ENCODE measurements at regions not wholly inside any gene's neighbourhood (a gene's known extent, or its start where the extent isn't known, plus 50 kb on each side); places are given as distances from the start of the nearest gene placed in this dataset.

DNA sequence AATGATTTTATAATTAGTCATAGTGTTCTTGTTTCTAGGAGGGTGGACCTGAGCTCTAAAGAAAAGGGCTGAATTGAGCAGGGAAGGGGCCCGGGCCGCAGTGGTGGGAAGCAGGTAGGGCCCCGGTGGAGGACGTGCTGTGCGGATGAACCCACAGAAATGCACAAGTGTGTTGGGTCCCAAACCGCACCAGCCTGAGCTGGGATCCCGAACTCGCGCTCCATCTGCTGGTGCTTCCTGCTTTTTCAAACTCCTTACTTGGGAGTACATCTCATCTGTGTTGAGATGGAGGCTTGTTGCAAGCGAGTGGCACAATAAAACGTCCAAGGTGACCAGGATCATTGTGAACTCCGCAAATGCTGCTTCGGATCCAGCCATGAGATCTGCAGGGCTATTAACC, 244.8 kb upstream of the IGF1R start:
- TF ChIP-seq FOXP2 (optimal IDR thresholded peaks at IDR 0.05; ENCODE audit: borderline replicate concordance, extremely low read depth, extremely low read length, insufficient read depth) (no peak), SIN3A (IDR thresholded peaks at IDR 0.05; ENCODE audit: borderline replicate concordance, insufficient read depth, low read length) (no peak), POLR2AphosphoS5 (IDR thresholded peaks at IDR 0.05; ENCODE audit: low read depth, low read length) (no peak), TAF1 (IDR thresholded peaks at IDR 0.05; ENCODE audit: borderline replicate concordance, insufficient read depth, low read length) (no peak)
- TF ChIP-seq, protein P1, sequence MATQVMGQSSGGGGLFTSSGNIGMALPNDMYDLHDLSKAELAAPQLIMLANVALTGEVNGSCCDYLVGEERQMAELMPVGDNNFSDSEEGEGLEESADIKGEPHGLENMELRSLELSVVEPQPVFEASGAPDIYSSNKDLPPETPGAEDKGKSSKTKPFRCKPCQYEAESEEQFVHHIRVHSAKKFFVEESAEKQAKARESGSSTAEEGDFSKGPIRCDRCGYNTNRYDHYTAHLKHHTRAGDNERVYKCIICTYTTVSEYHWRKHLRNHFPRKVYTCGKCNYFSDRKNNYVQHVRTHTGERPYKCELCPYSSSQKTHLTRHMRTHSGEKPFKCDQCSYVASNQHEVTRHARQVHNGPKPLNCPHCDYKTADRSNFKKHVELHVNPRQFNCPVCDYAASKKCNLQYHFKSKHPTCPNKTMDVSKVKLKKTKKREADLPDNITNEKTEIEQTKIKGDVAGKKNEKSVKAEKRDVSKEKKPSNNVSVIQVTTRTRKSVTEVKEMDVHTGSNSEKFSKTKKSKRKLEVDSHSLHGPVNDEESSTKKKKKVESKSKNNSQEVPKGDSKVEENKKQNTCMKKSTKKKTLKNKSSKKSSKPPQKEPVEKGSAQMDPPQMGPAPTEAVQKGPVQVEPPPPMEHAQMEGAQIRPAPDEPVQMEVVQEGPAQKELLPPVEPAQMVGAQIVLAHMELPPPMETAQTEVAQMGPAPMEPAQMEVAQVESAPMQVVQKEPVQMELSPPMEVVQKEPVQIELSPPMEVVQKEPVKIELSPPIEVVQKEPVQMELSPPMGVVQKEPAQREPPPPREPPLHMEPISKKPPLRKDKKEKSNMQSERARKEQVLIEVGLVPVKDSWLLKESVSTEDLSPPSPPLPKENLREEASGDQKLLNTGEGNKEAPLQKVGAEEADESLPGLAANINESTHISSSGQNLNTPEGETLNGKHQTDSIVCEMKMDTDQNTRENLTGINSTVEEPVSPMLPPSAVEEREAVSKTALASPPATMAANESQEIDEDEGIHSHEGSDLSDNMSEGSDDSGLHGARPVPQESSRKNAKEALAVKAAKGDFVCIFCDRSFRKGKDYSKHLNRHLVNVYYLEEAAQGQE (IDR thresholded peaks at IDR 0.05; ENCODE audit: insufficient read depth in 1 of 2, low read depth in 2 of 2, low read length in 2 of 2), result no peak

DNA sequence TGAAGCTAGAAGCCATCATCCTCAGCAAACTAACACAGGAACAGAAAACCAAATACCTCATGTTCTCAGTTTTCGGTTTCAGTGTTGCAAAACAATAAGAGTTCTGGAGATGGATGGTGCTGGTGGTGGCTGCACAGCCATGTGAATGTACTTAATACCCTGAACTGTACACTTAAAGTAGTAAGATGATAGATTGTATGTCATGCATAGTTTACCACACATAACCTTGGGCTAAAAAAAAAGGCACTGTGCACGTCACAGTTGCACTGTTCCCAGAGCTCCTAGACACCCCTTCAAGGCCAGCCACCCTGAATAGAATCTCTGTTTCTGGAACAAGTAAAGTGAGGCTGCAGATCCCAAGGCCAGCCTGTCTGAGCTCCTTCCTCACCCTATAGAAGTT, 243.3 kb upstream of the IGF1R start:
- TF ChIP-seq FOXP2 (optimal IDR thresholded peaks at IDR 0.05; ENCODE audit: borderline replicate concordance, extremely low read depth, extremely low read length, insufficient read depth) (no peak), SIN3A (IDR thresholded peaks at IDR 0.05; ENCODE audit: borderline replicate concordance, insufficient read depth, low read length) (no peak), TAF1 (IDR thresholded peaks at IDR 0.05; ENCODE audit: borderline replicate concordance, insufficient read depth, low read length) (no peak), POLR2AphosphoS5 (IDR thresholded peaks at IDR 0.05; ENCODE audit: low read depth, low read length) (no peak)
- TF ChIP-seq, protein P1 (IDR thresholded peaks at IDR 0.05; ENCODE audit: insufficient read depth in 1 of 2, low read depth in 2 of 2, low read length in 2 of 2), result no peak

DNA sequence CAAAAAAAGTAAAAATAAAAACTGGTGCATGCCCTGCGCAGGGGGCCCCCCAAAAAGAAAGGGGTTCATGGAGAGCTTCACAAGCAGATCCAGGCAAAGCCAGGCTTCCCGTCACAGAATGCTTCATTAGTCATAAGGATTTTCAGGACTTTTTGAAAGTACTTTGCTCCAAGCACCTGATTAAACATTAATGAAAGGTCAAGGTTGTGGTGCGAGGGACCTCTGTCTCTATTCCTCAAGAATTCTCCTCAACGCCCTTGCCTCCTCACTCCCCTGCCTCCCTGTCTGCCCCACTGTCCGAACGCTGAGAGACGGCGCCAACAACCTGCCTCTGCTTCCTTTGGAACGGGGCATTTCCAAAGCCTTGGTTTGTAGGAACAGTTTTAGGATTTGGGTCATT, 240.1 kb upstream of the IGF1R start:
- TF ChIP-seq, protein P1 (IDR thresholded peaks at IDR 0.05; ENCODE audit: insufficient read depth in 1 of 2, low read depth in 2 of 2, low read length in 2 of 2), result no peak
- TF ChIP-seq TAF1 (IDR thresholded peaks at IDR 0.05; ENCODE audit: borderline replicate concordance, insufficient read depth, low read length) (no peak), SIN3A (IDR thresholded peaks at IDR 0.05; ENCODE audit: borderline replicate concordance, insufficient read depth, low read length) (no peak), POLR2AphosphoS5 (IDR thresholded peaks at IDR 0.05; ENCODE audit: low read depth, low read length) (no peak), FOXP2 (optimal IDR thresholded peaks at IDR 0.05; ENCODE audit: borderline replicate concordance, extremely low read depth, extremely low read length, insufficient read depth) (no peak)

DNA sequence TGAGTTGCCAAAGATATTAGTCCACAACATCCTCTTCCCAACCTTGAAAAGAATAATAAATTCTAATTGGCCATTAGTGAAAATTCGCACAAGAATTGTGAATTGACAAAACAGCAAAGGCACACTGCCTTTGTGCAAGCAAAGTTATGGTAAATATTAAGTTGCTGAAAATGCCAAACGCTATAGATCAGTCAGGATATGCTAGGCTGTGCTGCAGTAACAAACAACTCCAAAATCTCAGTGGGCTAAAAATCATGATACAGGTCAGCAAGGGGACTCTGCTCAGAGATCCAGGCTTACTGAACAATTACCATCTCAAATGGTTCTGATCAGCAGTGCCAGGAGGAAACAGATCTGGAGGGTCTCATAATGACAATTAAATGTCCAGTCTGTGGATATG, 238.0 kb upstream of the IGF1R start:
- TF ChIP-seq POLR2AphosphoS5 (IDR thresholded peaks at IDR 0.05; ENCODE audit: low read depth, low read length) (no peak), SIN3A (IDR thresholded peaks at IDR 0.05; ENCODE audit: borderline replicate concordance, insufficient read depth, low read length) (no peak), TAF1 (IDR thresholded peaks at IDR 0.05; ENCODE audit: borderline replicate concordance, insufficient read depth, low read length) (no peak), FOXP2 (optimal IDR thresholded peaks at IDR 0.05; ENCODE audit: borderline replicate concordance, extremely low read depth, extremely low read length, insufficient read depth) (no peak)
- TF ChIP-seq, protein P1 (IDR thresholded peaks at IDR 0.05; ENCODE audit: insufficient read depth in 1 of 2, low read depth in 2 of 2, low read length in 2 of 2), result no peak

DNA sequence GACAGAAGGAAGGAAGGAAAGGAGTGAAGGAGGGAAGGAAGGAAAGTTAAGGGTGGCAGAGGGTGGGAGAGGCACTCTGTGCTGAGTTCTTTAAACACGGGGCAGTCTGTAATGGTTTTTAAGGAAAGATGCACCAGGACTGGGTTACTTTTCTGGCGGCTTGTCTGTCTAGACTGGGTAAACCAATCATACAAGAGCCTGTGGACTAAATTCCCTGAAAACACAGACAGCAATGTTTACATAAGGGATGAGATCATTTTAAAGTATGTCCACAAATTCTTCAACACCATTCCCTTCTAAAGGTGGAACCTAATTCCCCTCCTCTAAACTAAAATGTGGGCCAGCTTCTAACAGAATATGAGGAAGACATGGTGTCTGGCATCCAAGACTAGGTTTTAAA, 235.5 kb upstream of the IGF1R start:
- TF ChIP-seq TAF1 (IDR thresholded peaks at IDR 0.05; ENCODE audit: borderline replicate concordance, insufficient read depth, low read length) (no peak), POLR2AphosphoS5 (IDR thresholded peaks at IDR 0.05; ENCODE audit: low read depth, low read length) (no peak), FOXP2 (optimal IDR thresholded peaks at IDR 0.05; ENCODE audit: borderline replicate concordance, extremely low read depth, extremely low read length, insufficient read depth) (no peak)
- TF ChIP-seq, protein P1 (IDR thresholded peaks at IDR 0.05; ENCODE audit: insufficient read depth in 1 of 2, low read depth in 2 of 2, low read length in 2 of 2), result no peak

Measured in PFSK-1 (cell line).